Panc1 (cell line): ENCODE measurements at regions not wholly inside any gene's neighbourhood (a gene's known extent, or its start where the extent isn't known, plus 50 kb on each side); places are given as distances from the start of the nearest gene placed in this dataset.

Source experiments
- ATAC-seq: fragments of 200-7000 bp; cut with Tn5 transposase; 2 replicates; pipeline ENCODE4 v1.9.1; 2020; ENCODE audit warnings: mild to moderate bottlenecking, moderate library complexity
- BruUV-seq: library from RNA; stranded (reverse); fragments of 400-500 nt; replicated peaks from 2 replicates; lab custom pipeline; 2021; lab: Mats Ljungman, UMichigan
- CTCF ChIA-PET: fragments of 300-600 bp; sonication (Branson Sonifier 250); formaldehyde crosslinking; loops from one replicate; lab custom pipeline; 2022; ENCODE audit warnings: antibody characterized with exemption; lab: Charles Lee
- POLR2A ChIA-PET: fragments of 300-600 bp; sonication (Branson Sonifier 250); formaldehyde crosslinking; loops from one replicate; lab custom pipeline; 2022; ENCODE audit warnings: antibody characterized with exemption; lab: Charles Lee
- DNase-seq: peaks from one replicate; pipeline ENCODE4 v3.0.0-alpha.2; 2010; ENCODE audit warnings: low read depth, low spot score
- H3K27ac ChIP-seq: 2 replicates; pipeline ENCODE4 v1.5.1; 2011; ENCODE audit warnings: mild to moderate bottlenecking, low read length, inconsistent platforms
- H3K27me3 ChIP-seq: fragments of 200-500 bp; sonication (Bioruptor generic); 2 replicates; pipeline ENCODE4 v1.6.0; 2014; ENCODE audit warnings: low read length, inconsistent platforms; ENCODE audit not compliant: control insufficient read depth, insufficient read depth
- H3K36me3 ChIP-seq: fragments of 200-500 bp; sonication (Bioruptor generic); 2 replicates; pipeline ENCODE4 v1.5.1; 2014; ENCODE audit warnings: inconsistent platforms, mild to moderate bottlenecking, low read length, moderate library complexity; ENCODE audit not compliant: control insufficient read depth, insufficient read depth
- H3K4me1 ChIP-seq: 2 replicates; pipeline ENCODE4 v1.5.1; 2011; ENCODE audit warnings: inconsistent platforms, mild to moderate bottlenecking, low read length, moderate library complexity; ENCODE audit not compliant: control insufficient read depth, insufficient read depth
- H3K4me3 ChIP-seq, 2 experiments: 2 replicates each; pipeline ENCODE4 v1.5.1; 2011 to 2012; ENCODE audit warnings: low read depth in 2 of 2, low read length in 2 of 2, mild to moderate bottlenecking in 2 of 2, inconsistent platforms in 1 of 2, moderate library complexity in 1 of 2
- H3K9me3 ChIP-seq: fragments of 200-500 bp; sonication (Bioruptor generic); 2 replicates; pipeline ENCODE4 v1.5.1; 2014; ENCODE audit warnings: low read depth, mild to moderate bottlenecking, inconsistent platforms, low read length, moderate library complexity; ENCODE audit not compliant: control insufficient read depth, insufficient read depth
- CTCF ChIP-seq: fragments of 450-650 bp; IDR thresholded peaks from 2 replicates; pipeline ENCODE4 v1.5.1; 2017; ENCODE audit warnings: mild to moderate bottlenecking
- POLR2AphosphoS5 ChIP-seq: IDR thresholded peaks from 2 replicates; pipeline ENCODE4 v1.6.1; 2012; ENCODE audit warnings: mild to moderate bottlenecking, low read depth, low read length, moderate library complexity
- REST ChIP-seq, 2 experiments: IDR thresholded peaks; 2 replicates each; pipeline ENCODE4 v1.6.1; 2011 to 2012; ENCODE audit warnings: low read depth in 2 of 2, control low read depth in 1 of 2, low read length in 1 of 2, mild to moderate bottlenecking in 1 of 2, moderate library complexity in 1 of 2; ENCODE audit not compliant: insufficient read depth in 1 of 2
- SIN3A ChIP-seq: IDR thresholded peaks from 2 replicates; pipeline ENCODE4 v1.6.1; 2012; ENCODE audit warnings: low read depth, mild to moderate bottlenecking, low read length, moderate library complexity, borderline replicate concordance; ENCODE audit not compliant: insufficient read depth
- TCF7L2 ChIP-seq: IDR thresholded peaks from 2 replicates; pipeline ENCODE4 v1.6.1; 2011; ENCODE audit warnings: mild to moderate bottlenecking, low read depth, low read length, inconsistent platforms
- in situ Hi-C: cut with HindIII; loops from 2 replicates; pipeline ENCODE4 v1.10.0; 2016; ENCODE audit warnings: low sequenced_read_pairs, low pct_unique_long_range_greater_than_20kb
- intact Hi-C: fragments of 100-400 bp; cut with micrococcal nuclease; formaldehyde crosslinking; loops from one replicate; pipeline ENCODE4 v1.10.0; 2022; ENCODE audit not compliant: unreplicated experiment

GRCh38 chr10:54983255-54983654 is 182.2 kb upstream of the PCDH15 start:
- ATAC-seq (no peak), DNase-seq (no peak)
- Histone ChIP-seq H3K27me3 (no peaks in the 10 kb centered on the region), H3K27ac (no peak overlapping the region), H3K4me3 (no peak overlapping the region), H3K9me3 (no peaks in the 10 kb centered on the region; the same call in 1 of the 2 replicates), H3K36me3 (no peaks in the 10 kb centered on the region), H3K4me1 (no peaks in the 10 kb centered on the region)
- ChIA-PET CTCF (no interaction called here), POLR2A (no interaction called here)
- BruUV-seq: no TSS peak
- intact Hi-C loops: no loop called here
- no peak for TF ChIP-seq CTCF
- TF ChIP-seq POLR2AphosphoS5: no peak
- no peak for TF ChIP-seq TCF7L2
- no peak for TF ChIP-seq REST (IDR thresholded peaks at IDR 0.05; ENCODE audit: insufficient read depth in 1 of 2, low read depth in 2 of 2, low read length in 1 of 2)
- TF ChIP-seq SIN3A: no peak
- in situ Hi-C loops: no loop called here

DNA sequence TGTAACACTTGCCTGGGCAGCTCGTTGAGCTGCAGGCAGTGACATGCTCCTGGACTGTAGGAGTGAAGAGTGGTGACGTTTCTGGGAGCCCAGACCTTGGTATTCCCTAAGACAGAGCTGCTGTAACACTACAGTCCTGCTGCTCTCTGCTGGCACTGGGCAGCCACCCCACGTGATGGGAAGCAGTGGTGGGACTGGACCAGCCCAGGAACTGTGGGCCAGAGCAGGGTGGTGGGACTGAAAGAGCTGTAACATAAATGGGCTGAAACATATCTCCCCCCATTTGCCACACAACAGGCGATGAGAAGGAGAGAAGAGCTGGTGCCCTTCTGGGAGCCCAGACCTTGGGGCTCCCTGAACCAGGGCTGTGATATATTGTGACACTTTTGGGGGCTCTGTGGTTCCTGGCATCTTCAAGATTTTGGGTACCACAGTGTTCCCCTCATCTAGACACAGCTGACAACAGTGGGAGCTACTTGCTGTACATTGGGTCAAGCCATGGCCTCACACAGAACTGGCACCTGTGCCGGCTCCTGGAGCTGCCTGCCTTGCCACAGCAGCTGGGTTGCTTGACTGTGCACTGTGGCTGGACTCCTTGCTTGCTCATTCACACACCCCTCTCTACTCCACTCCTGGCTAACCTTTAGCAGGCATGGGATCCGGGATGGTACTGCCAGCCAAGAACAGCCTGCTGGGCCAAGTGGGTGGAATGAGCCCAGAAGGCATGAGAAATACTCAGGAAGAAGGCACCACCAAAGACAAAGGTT is 161.3 kb upstream of the PCDH15 start:
- Histone ChIP-seq H3K27me3 (no peaks in the 10 kb centered on the region), H3K27ac (no peak overlapping the region), H3K9me3 (0 out of 2 replicates have a peak, but pooled peaks cover 4% of the 10 kb centered on the region), H3K4me1 (no peaks in the 10 kb centered on the region), H3K4me3 (no peak overlapping the region), H3K36me3 (no peaks in the 10 kb centered on the region)
- no peak for TF ChIP-seq TCF7L2
- TF ChIP-seq POLR2AphosphoS5: no peak
- TF ChIP-seq SIN3A: no peak
- TF ChIP-seq CTCF: no peak
- no peak for TF ChIP-seq REST (IDR thresholded peaks at IDR 0.05; ENCODE audit: insufficient read depth in 1 of 2, low read depth in 2 of 2, low read length in 1 of 2)
- no TSS peak for BruUV-seq
- DNase-seq (no peak), ATAC-seq (no peak)
- ChIA-PET CTCF (no interaction called here), POLR2A (interaction anchor here (0.6 kb wide), 1 partner anchor 1123 kb away, joined by 3 read pairs; no protein-coding TSS in a partner anchor)
- in situ Hi-C loops (no loop called here), intact Hi-C loops (no loop called here)
